H1 (cell line): ENCODE measurements at regions not wholly inside any gene's neighbourhood (a gene's known extent, or its start where the extent isn't known, plus 50 kb on each side); places are given as distances from the start of the nearest gene placed in this dataset.
A peak's percentile ranks its signal among the peaks of the same experiment; 100 is the strongest.

ENCODE experiments used
- CTCF ChIA-PET: fragments of 300-600 bp; sonication (Branson Sonifier 250); formaldehyde crosslinking; loops from one replicate; lab custom pipeline; 2021; ENCODE audit not compliant: partially characterized antibody; lab: Charles Lee
- POLR2A ChIA-PET: fragments of 300-600 bp; sonication (Branson Sonifier 250); formaldehyde crosslinking; loops from one replicate; lab custom pipeline; 2021; ENCODE audit warnings: inconsistent platforms; ENCODE audit not compliant: partially characterized antibody; lab: Charles Lee
- DNase-seq, 2 experiments: peaks; one replicate each; pipeline versions ENCODE4 v3.0.0 to v3.0.0-alpha.2; 2010 to 2022; ENCODE audit warnings: low spot score in 2 of 2, low read depth in 1 of 2, mixed read lengths in 1 of 2
- FAIRE-seq: peaks from 2 replicates; lab custom pipeline; 2011; peaks lifted over from hg19 to GRCh38; lab: Jason Lieb, UNC
- H2AFZ ChIP-seq: 2 replicates; pipeline ENCODE4 v1.8.1; 2012; ENCODE audit warnings: low read length, inconsistent platforms
- H2AK5ac ChIP-seq: 2 replicates; pipeline ENCODE4 v1.6.1; 2013; ENCODE audit warnings: low read depth, low read length
- H2BK120ac ChIP-seq: replicated peaks from 2 replicates; pipeline ENCODE3; 2013; ENCODE audit warnings: low read depth, low read length, inconsistent platforms
- H2BK12ac ChIP-seq: 2 replicates; pipeline ENCODE4 v1.6.1; 2013; ENCODE audit warnings: low read depth, low read length
- H2BK15ac ChIP-seq: 2 replicates; pipeline ENCODE4 v1.6.1; 2013; ENCODE audit warnings: low read length
- H2BK20ac ChIP-seq: 2 replicates; pipeline ENCODE4 v1.6.1; 2013; ENCODE audit warnings: low read length
- H2BK5ac ChIP-seq: 2 replicates; pipeline ENCODE4 v1.6.1; 2013; ENCODE audit warnings: low read depth, low read length
- H3K14ac ChIP-seq: 2 replicates; pipeline ENCODE4 v1.6.1; 2013; ENCODE audit warnings: inconsistent platforms; ENCODE audit not compliant: insufficient read length
- H3K18ac ChIP-seq: 2 replicates; pipeline ENCODE4 v1.6.1; 2013; ENCODE audit warnings: low read length; ENCODE audit errors: extremely low read depth
- H3K23ac ChIP-seq: 2 replicates; pipeline ENCODE4 v1.6.1; 2013; ENCODE audit warnings: inconsistent platforms; ENCODE audit not compliant: insufficient read length
- H3K23me2 ChIP-seq: 2 replicates; pipeline ENCODE4 v1.6.1; 2013; ENCODE audit warnings: low read depth, low read length
- H3K27ac ChIP-seq: 2 replicates; pipeline ENCODE4 v1.6.1; 2011; ENCODE audit warnings: low read depth, low read length, inconsistent platforms
- H3K27me3 ChIP-seq, 4 experiments: replicated peaks in 1 of 4; 1 replicate in 1 of 4; 2 replicates in 3 of 4; pipeline versions ENCODE4 v1.6.1 to v1.8.1; 2011 to 2013; ENCODE audit warnings: low read length in 3 of 4, mild to moderate bottlenecking in 3 of 4, inconsistent platforms in 2 of 4, mixed read lengths in 2 of 4, moderate library complexity in 1 of 4; ENCODE audit not compliant: control insufficient read depth in 3 of 4, insufficient read depth in 3 of 4; ENCODE audit errors: extremely low read depth in 1 of 4
- H3K36me3 ChIP-seq, 4 experiments: 2 replicates each; pipeline versions ENCODE4 v1.6.1 to v1.8.1; 2011 to 2013; ENCODE audit warnings: mild to moderate bottlenecking in 4 of 4, low read length in 3 of 4, moderate library complexity in 2 of 4, control low read depth in 1 of 4, inconsistent platforms in 1 of 4; ENCODE audit not compliant: insufficient read depth in 4 of 4, control insufficient read depth in 2 of 4
- H3K4ac ChIP-seq: replicated peaks from 2 replicates; pipeline ENCODE3; 2013; ENCODE audit warnings: low read length, low read depth, mixed read lengths, inconsistent platforms; ENCODE audit not compliant: insufficient read length
- H3K4me1 ChIP-seq, 4 experiments: replicated peaks in 1 of 4; 1 replicate in 1 of 4; 2 replicates in 3 of 4; pipeline versions ENCODE4 v1.6.1 to v1.8.1; 2011 to 2013; ENCODE audit warnings: low read length in 3 of 4, inconsistent platforms in 2 of 4, mixed read lengths in 1 of 4; ENCODE audit not compliant: insufficient read depth in 4 of 4, control insufficient read depth in 3 of 4
- H3K4me2 ChIP-seq, 2 experiments: 2 replicates each; pipeline versions ENCODE4 v1.6.1 to v1.8.1; 2011 to 2013; ENCODE audit warnings: low read depth in 2 of 2, low read length in 2 of 2, control low read depth in 1 of 2, inconsistent platforms in 1 of 2, mild to moderate bottlenecking in 1 of 2; ENCODE audit not compliant: insufficient read depth in 1 of 2
- H3K4me3 ChIP-seq, 4 experiments: fragments of 200-600, 300-600 bp in 1 of 4; sonication (generic), shearing (Covaris generic), sonication (Bioruptor Twin) in 1 of 4; 2 replicates each; pipeline versions ENCODE4 v1.5.1 to v1.8.1; 2011 to 2016; ENCODE audit warnings: low read length in 4 of 4, low read depth in 3 of 4, control low read depth in 2 of 4, inconsistent platforms in 2 of 4, mild to moderate bottlenecking in 2 of 4, mixed read lengths in 1 of 4, moderate library complexity in 1 of 4; ENCODE audit not compliant: insufficient read depth in 2 of 4; ENCODE audit errors: extremely low read depth in 1 of 4
- H3K56ac ChIP-seq: replicated peaks from 2 replicates; pipeline ENCODE3; 2013; ENCODE audit warnings: low read depth, mild to moderate bottlenecking, mixed read lengths, low read length, inconsistent platforms; ENCODE audit not compliant: insufficient read length
- H3K79me1 ChIP-seq: 2 replicates; pipeline ENCODE4 v1.6.1; 2013; ENCODE audit warnings: low read depth, low read length, control low read depth
- H3K79me2 ChIP-seq, 2 experiments: 2 replicates each; pipeline versions ENCODE4 v1.6.1 to v1.8.1; 2012 to 2013; ENCODE audit warnings: low read length in 2 of 2, mild to moderate bottlenecking in 2 of 2, inconsistent platforms in 1 of 2; ENCODE audit not compliant: insufficient read depth in 2 of 2, control insufficient read depth in 1 of 2
- H3K9ac ChIP-seq, 4 experiments: replicated peaks in 1 of 4; 1 replicate in 1 of 4; 2 replicates in 3 of 4; pipeline versions ENCODE4 v1.6.1 to v1.8.1; 2011 to 2013; ENCODE audit warnings: low read depth in 3 of 4, low read length in 3 of 4, control low read depth in 2 of 4, mild to moderate bottlenecking in 2 of 4, moderate library complexity in 2 of 4, inconsistent platforms in 1 of 4; ENCODE audit errors: extremely low read depth in 1 of 4
- H3K9me3 ChIP-seq, 2 experiments: 2 replicates each; pipeline versions ENCODE4 v1.6.1 to v1.8.1; 2012 to 2013; ENCODE audit warnings: mild to moderate bottlenecking in 2 of 2, moderate library complexity in 2 of 2, control low read depth in 1 of 2, inconsistent platforms in 1 of 2, low read depth in 1 of 2, low read length in 1 of 2, mixed read lengths in 1 of 2; ENCODE audit not compliant: insufficient read depth in 2 of 2
- H4K20me1 ChIP-seq, 2 experiments: replicated peaks in 1 of 2; 2 replicates each; pipeline versions ENCODE3 to v1.8.1; 2011 to 2013; ENCODE audit warnings: inconsistent platforms in 2 of 2, low read length in 2 of 2, mild to moderate bottlenecking in 1 of 2; ENCODE audit not compliant: insufficient read depth in 2 of 2, control insufficient read depth in 1 of 2
- H4K5ac ChIP-seq: 2 replicates; pipeline ENCODE4 v1.6.1; 2013; ENCODE audit warnings: low read length, low read depth, mixed read lengths, inconsistent platforms; ENCODE audit not compliant: insufficient read length
- H4K8ac ChIP-seq: 2 replicates; pipeline ENCODE4 v1.8.0; 2013; ENCODE audit warnings: mild to moderate bottlenecking, moderate library complexity, low read length, inconsistent platforms; ENCODE audit not compliant: insufficient read depth; ENCODE audit errors: extremely low read depth
- H4K91ac ChIP-seq: replicated peaks from 2 replicates; pipeline ENCODE3; 2013; ENCODE audit warnings: low read length, mixed read lengths, inconsistent platforms; ENCODE audit not compliant: insufficient read length
- BACH1 ChIP-seq: IDR thresholded peaks from 2 replicates; pipeline ENCODE4 v1.6.1; 2012; ENCODE audit warnings: low read length, improper control_type of control experiment
- CTBP2 ChIP-seq: IDR thresholded peaks from 2 replicates; pipeline ENCODE4 v1.7.0; 2011; ENCODE audit warnings: borderline replicate concordance, mild to moderate bottlenecking, moderate library complexity, mixed read lengths, low read length; ENCODE audit not compliant: insufficient read depth, insufficient read length
- EGR1 ChIP-seq: IDR thresholded peaks from 2 replicates; pipeline ENCODE4 v1.6.1; 2011; ENCODE audit warnings: low read depth, low read length, borderline replicate concordance
- GABPA ChIP-seq: IDR thresholded peaks from 2 replicates; pipeline ENCODE4 v1.6.1; 2011; ENCODE audit warnings: mild to moderate bottlenecking, low read length, moderate library complexity, borderline replicate concordance; ENCODE audit not compliant: insufficient read depth
- KDM5A ChIP-seq: fragments of 200-600 bp; IDR thresholded peaks from 2 replicates; pipeline ENCODE4 v1.7.1; 2012; ENCODE audit warnings: mild to moderate bottlenecking, low read length, inconsistent platforms, mixed read lengths
- MAFK ChIP-seq: IDR thresholded peaks from 2 replicates; pipeline ENCODE4 v1.6.1; 2012; ENCODE audit warnings: low read depth, mild to moderate bottlenecking, improper control_type of control experiment, low read length
- POLR2AphosphoS5 ChIP-seq: IDR thresholded peaks from 2 replicates; pipeline ENCODE4 v1.6.1; 2011; ENCODE audit warnings: low read depth, low read length
- RAD21 ChIP-seq, 2 experiments: IDR thresholded peaks in 1 of 2; conservative IDR thresholded peaks in 1 of 2; 2 replicates each; pipeline ENCODE4 v1.6.1; 2011; ENCODE audit warnings: low read depth in 2 of 2, low read length in 2 of 2, improper control_type of control experiment in 1 of 2, inconsistent platforms in 1 of 2, mild to moderate bottlenecking in 1 of 2, moderate library complexity in 1 of 2
- RNF2 ChIP-seq: fragments of 200-900, 300-1000 bp; sonication (generic); IDR thresholded peaks from 2 replicates; pipeline ENCODE4 v1.7.1; 2016; ENCODE audit warnings: borderline replicate concordance, low read depth, mild to moderate bottlenecking, antibody characterized with exemption, low read length; ENCODE audit not compliant: poor library complexity, severe bottlenecking; ENCODE audit errors: missing control alignments
- WGBS, 2 experiments: shearing (Covaris generic) in 1 of 2; methylation state at CpG; one replicate each; pipeline versions ENCODE4 v1.1.6 to v1.1.7; 2013 to 2015; ENCODE audit warnings: low lambda C conversion rate in 2 of 2, mixed read lengths in 2 of 2, inconsistent platforms in 1 of 2, low coverage in 1 of 2, missing lambda C conversion rate in 1 of 2; ENCODE audit not compliant: insufficient replicate concordance in 2 of 2, insufficient coverage in 1 of 2, insufficient read length in 1 of 2; ENCODE audit errors: extremely low coverage in 1 of 2, missing lambda C conversion rate in 1 of 2; 5-methylcytosine and 5-hydroxymethylcytosine counted together
- TF ChIP-seq, protein P1 (sequence below), 3 experiments: IDR thresholded peaks; 1 replicate in 2 of 3; 2 replicates in 1 of 3; pipeline versions ENCODE4 v1.5.1 to v1.6.1; 2011; ENCODE audit warnings: low read length in 3 of 3, mild to moderate bottlenecking in 3 of 3, inconsistent platforms in 2 of 3, low read depth in 1 of 3, moderate library complexity in 1 of 3; ENCODE audit not compliant: insufficient read depth in 1 of 3; ENCODE audit errors: control extremely low read depth in 1 of 3

DNA sequence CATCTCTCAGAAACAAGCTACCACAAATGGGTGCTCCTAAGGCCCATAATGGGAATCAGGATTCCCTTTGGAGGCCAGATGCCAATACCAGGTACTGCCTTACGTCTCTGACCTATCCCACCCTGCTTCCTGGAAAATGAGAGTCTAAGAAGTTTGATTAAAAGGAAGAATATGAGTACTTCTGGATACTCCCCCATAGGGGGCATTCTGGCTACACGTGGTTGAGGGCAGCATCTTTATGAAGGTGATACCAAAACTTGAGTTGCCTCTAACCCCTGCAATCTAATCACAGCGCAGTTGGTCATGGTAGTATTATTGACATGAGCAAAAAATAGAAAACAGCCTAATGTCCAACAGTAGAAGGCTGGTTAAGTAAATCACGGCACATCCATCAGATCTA lies 184.2 kb upstream of the LHX5 start:
- Histone ChIP-seq H3K36me3 (no peaks in the 10 kb centered on the region), H3K23ac (no peak overlapping the region), H3K27ac (no peak overlapping the region), H4K5ac (no peak overlapping the region), H4K8ac (no peak overlapping the region), H3K14ac (no peak overlapping the region), H2BK12ac (no peak overlapping the region), H4K20me1 (no peaks in the 10 kb centered on the region), H4K91ac (no peak overlapping the region), H3K4ac (no peak overlapping the region), H2BK120ac (no peak overlapping the region), H3K4me3 (no peak overlapping the region), H2BK20ac (no peak overlapping the region), H3K23me2 (no peaks in the 10 kb centered on the region), H3K56ac (no peak overlapping the region), H3K79me2 (no peaks in the 10 kb centered on the region), H2BK15ac (no peak overlapping the region), H3K9me3 (peaks cover 4 to 7% of the 10 kb centered on the region in 2 experiments; a peak in 2 of 4 replicates), H2AK5ac (no peak overlapping the region), H3K27me3 (no peaks in the 10 kb centered on the region), H2BK5ac (no peak overlapping the region), H2AFZ (no peak overlapping the region), H3K18ac (no peak overlapping the region), H3K9ac (no peak overlapping the region), H3K4me1 (no peaks in the 10 kb centered on the region), H3K4me2 (no peak overlapping the region), H3K79me1 (no peaks in the 10 kb centered on the region)
- POLR2A ChIA-PET, result no interaction called here
- DNase-seq (no peak), FAIRE-seq (no peak)
- CTCF ChIA-PET, result interaction anchor here (0.5 to 3.3 kb wide), 12 partner anchors 9 to 194 kb away, joined by 3 to 20 read pairs (median 4); no protein-coding TSS in a partner anchor
- WGBS, 2 experiments, result 80% methylated on average over 4 of the region's 4 CpGs; no CpG with 5 or more reads in 1 of the 2 experiments
- peak; percentile 45 to 54; a peak in 3 of 4 replicates for TF ChIP-seq RAD21 (IDR thresholded peaks at IDR 0.05 in 1 of 2, conservative IDR thresholded peaks at IDR 0.05 in 1 of 2; ENCODE audit: low read depth in 2 of 2, low read length in 2 of 2)
- TF ChIP-seq POLR2AphosphoS5, result no peak
- no peak for TF ChIP-seq EGR1
- TF ChIP-seq, protein P1, sequence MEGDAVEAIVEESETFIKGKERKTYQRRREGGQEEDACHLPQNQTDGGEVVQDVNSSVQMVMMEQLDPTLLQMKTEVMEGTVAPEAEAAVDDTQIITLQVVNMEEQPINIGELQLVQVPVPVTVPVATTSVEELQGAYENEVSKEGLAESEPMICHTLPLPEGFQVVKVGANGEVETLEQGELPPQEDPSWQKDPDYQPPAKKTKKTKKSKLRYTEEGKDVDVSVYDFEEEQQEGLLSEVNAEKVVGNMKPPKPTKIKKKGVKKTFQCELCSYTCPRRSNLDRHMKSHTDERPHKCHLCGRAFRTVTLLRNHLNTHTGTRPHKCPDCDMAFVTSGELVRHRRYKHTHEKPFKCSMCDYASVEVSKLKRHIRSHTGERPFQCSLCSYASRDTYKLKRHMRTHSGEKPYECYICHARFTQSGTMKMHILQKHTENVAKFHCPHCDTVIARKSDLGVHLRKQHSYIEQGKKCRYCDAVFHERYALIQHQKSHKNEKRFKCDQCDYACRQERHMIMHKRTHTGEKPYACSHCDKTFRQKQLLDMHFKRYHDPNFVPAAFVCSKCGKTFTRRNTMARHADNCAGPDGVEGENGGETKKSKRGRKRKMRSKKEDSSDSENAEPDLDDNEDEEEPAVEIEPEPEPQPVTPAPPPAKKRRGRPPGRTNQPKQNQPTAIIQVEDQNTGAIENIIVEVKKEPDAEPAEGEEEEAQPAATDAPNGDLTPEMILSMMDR (IDR thresholded peaks at IDR 0.05; ENCODE audit: control extremely low read depth in 1 of 3, insufficient read depth in 1 of 3, low read depth in 1 of 3, low read length in 3 of 3), result peak in 2 of 3 experiments; percentile 23 to 28; a peak in 2 of 4 replicates
- no peak for TF ChIP-seq KDM5A
- TF ChIP-seq GABPA, result no peak
- TF ChIP-seq MAFK, result no peak
- TF ChIP-seq CTBP2, result no peak
- TF ChIP-seq RNF2, result no peak
- TF ChIP-seq BACH1, result no peak
